HepG2 (cell line): ENCODE measurements at regions not wholly inside any gene's neighbourhood (a gene's known extent, or its start where the extent isn't known, plus 50 kb on each side); places are given as distances from the start of the nearest gene placed in this dataset.

Source experiments
- AGO2 ChIP-seq: fragments of 200-400 bp; formaldehyde crosslinking; optimal IDR thresholded peaks from 2 replicates; pipeline ENCODE3; 2017; ENCODE audit warnings: mild to moderate bottlenecking, low read depth, low read length, moderate library complexity
- DBP ChIP-seq: sonication (generic); formaldehyde crosslinking; IDR thresholded peaks from 2 replicates; pipeline ENCODE4 v1.4.0; 2020; ENCODE audit warnings: missing genetic modification reagents; ENCODE audit errors: not compliant biosample characterization
- GATAD2A ChIP-seq: IDR thresholded peaks from 2 replicates; pipeline ENCODE4 v1.6.1; 2016
- HNF1B ChIP-seq: sonication (generic); formaldehyde crosslinking; IDR thresholded peaks from 2 replicates; pipeline ENCODE4 v1.5.1; 2020; ENCODE audit warnings: mild to moderate bottlenecking, moderate library complexity, missing genetic modification reagents
- IRF2 ChIP-seq: IDR thresholded peaks from 2 replicates; pipeline ENCODE4 v1.6.1; 2018; ENCODE audit warnings: missing genetic modification reagents, missing compliant biosample characterization
- KDM3A ChIP-seq: IDR thresholded peaks from 2 replicates; pipeline ENCODE4 v1.6.1; 2018; ENCODE audit warnings: low read depth, missing compliant biosample characterization
- KLF9 ChIP-seq: IDR thresholded peaks from 2 replicates; pipeline ENCODE4 v1.6.1; 2016; ENCODE audit warnings: low read depth
- MZF1 ChIP-seq: sonication (generic); formaldehyde crosslinking; IDR thresholded peaks from 2 replicates; pipeline ENCODE4 v1.8.1; 2023; ENCODE audit warnings: mild to moderate bottlenecking, missing genetic modification reagents, borderline replicate concordance
- NFIB ChIP-seq: sonication (generic); formaldehyde crosslinking; IDR thresholded peaks from 2 replicates; pipeline ENCODE4 v1.9.0; 2021; ENCODE audit warnings: missing genetic modification reagents, mild to moderate bottlenecking, borderline replicate concordance
- NKX3-1 ChIP-seq: sonication (generic); formaldehyde crosslinking; IDR thresholded peaks from 2 replicates; pipeline ENCODE4 v1.5.0; 2020; ENCODE audit warnings: missing genetic modification reagents
- NPAS2 ChIP-seq: sonication (generic); formaldehyde crosslinking; IDR thresholded peaks from 2 replicates; pipeline ENCODE4 v1.8.0; 2022; ENCODE audit warnings: mild to moderate bottlenecking, missing genetic modification reagents, borderline replicate concordance
- PHF21A ChIP-seq: sonication (generic); formaldehyde crosslinking; IDR thresholded peaks from 2 replicates; pipeline ENCODE4 v1.5.0; 2020; ENCODE audit warnings: mild to moderate bottlenecking, missing genetic modification reagents
- POGZ ChIP-seq: sonication (generic); formaldehyde crosslinking; IDR thresholded peaks from 2 replicates; pipeline ENCODE4 v1.4.0; 2020; ENCODE audit warnings: mild to moderate bottlenecking, missing genetic modification reagents
- TGIF2 ChIP-seq: IDR thresholded peaks from 2 replicates; pipeline ENCODE4 v1.6.1; 2016; ENCODE audit warnings: control low read depth, missing compliant biosample characterization
- TP53 ChIP-seq: sonication (generic); formaldehyde crosslinking; conservative IDR thresholded peaks from 2 replicates; pipeline ENCODE4 v1.4.0; 2020; ENCODE audit warnings: missing genetic modification reagents
- ZNF18 ChIP-seq: sonication (generic); formaldehyde crosslinking; IDR thresholded peaks from 2 replicates; pipeline ENCODE4 v1.8.0; 2022; ENCODE audit warnings: mild to moderate bottlenecking, missing genetic modification reagents; ENCODE audit not compliant: insufficient replicate concordance
- ZNF281 ChIP-seq: sonication (generic); formaldehyde crosslinking; IDR thresholded peaks from 2 replicates; pipeline ENCODE4 v1.4.0; 2020; ENCODE audit warnings: missing genetic modification reagents, borderline replicate concordance
- ZNF543 ChIP-seq: sonication (generic); formaldehyde crosslinking; IDR thresholded peaks from 2 replicates; pipeline ENCODE4 v1.4.0; 2020; ENCODE audit warnings: mild to moderate bottlenecking, missing genetic modification reagents
- TF ChIP-seq, protein P1 (sequence below): sonication (generic); formaldehyde crosslinking; IDR thresholded peaks from 2 replicates; pipeline ENCODE4 v1.5.0; 2020; ENCODE audit warnings: mild to moderate bottlenecking, missing genetic modification reagents
- TF ChIP-seq, protein P2 (sequence below): IDR thresholded peaks from 2 replicates; pipeline ENCODE4 v1.6.1; 2012; ENCODE audit warnings: inconsistent platforms

GRCh38 chr14:76687611-76688382 lies 73.5 kb upstream of the VASH1 start (continued):
- TF ChIP-seq, protein P1, sequence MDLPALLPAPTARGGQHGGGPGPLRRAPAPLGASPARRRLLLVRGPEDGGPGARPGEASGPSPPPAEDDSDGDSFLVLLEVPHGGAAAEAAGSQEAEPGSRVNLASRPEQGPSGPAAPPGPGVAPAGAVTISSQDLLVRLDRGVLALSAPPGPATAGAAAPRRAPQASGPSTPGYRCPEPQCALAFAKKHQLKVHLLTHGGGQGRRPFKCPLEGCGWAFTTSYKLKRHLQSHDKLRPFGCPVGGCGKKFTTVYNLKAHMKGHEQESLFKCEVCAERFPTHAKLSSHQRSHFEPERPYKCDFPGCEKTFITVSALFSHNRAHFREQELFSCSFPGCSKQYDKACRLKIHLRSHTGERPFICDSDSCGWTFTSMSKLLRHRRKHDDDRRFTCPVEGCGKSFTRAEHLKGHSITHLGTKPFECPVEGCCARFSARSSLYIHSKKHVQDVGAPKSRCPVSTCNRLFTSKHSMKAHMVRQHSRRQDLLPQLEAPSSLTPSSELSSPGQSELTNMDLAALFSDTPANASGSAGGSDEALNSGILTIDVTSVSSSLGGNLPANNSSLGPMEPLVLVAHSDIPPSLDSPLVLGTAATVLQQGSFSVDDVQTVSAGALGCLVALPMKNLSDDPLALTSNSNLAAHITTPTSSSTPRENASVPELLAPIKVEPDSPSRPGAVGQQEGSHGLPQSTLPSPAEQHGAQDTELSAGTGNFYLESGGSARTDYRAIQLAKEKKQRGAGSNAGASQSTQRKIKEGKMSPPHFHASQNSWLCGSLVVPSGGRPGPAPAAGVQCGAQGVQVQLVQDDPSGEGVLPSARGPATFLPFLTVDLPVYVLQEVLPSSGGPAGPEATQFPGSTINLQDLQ (CRISPR knock-in tag) = no peak
- no peak for TF ChIP-seq AGO2
- TF ChIP-seq ZNF543 (CRISPR knock-in tag) = no peak
- TF ChIP-seq HNF1B (CRISPR knock-in tag) = no peak
- 0 out of 2 replicates have a peak, but pooled peaks have one; percentile 37 for TF ChIP-seq KDM3A
- TF ChIP-seq KLF9 (CRISPR knock-in tag) = no peak
- peak; percentile 82 for TF ChIP-seq POGZ
- no peak for TF ChIP-seq ZNF281 (CRISPR knock-in tag)
- peak; percentile 46 for TF ChIP-seq ZNF18 (CRISPR knock-in tag)
- TF ChIP-seq IRF2 (CRISPR knock-in tag) = 0 out of 2 replicates have a peak, but pooled peaks have one; percentile 38
- TF ChIP-seq TGIF2 (CRISPR knock-in tag) = peak; percentile 35; the same call in 1 of the 2 replicates
- TF ChIP-seq PHF21A (CRISPR knock-in tag) = peak; percentile 71
- TF ChIP-seq GATAD2A = peak; percentile 73
- TF ChIP-seq, protein P2, sequence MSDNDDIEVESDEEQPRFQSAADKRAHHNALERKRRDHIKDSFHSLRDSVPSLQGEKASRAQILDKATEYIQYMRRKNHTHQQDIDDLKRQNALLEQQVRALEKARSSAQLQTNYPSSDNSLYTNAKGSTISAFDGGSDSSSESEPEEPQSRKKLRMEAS = peak; percentile 80
- TF ChIP-seq NKX3-1 (CRISPR knock-in tag) = 0 out of 2 replicates have a peak, but pooled peaks have one; percentile 55
- no peak for TF ChIP-seq MZF1 (CRISPR knock-in tag)
- TF ChIP-seq NPAS2 (CRISPR knock-in tag) = no peak
- TF ChIP-seq TP53 = no peak
- no peak for TF ChIP-seq DBP (CRISPR knock-in tag)
- peak; percentile 91; the same call in 1 of the 2 replicates for TF ChIP-seq NFIB (CRISPR knock-in tag)
